ENCODE measurements at regions not wholly inside any gene's neighbourhood (a gene's known extent, or its start where the extent isn't known, plus 50 kb on each side); places are given as distances from the start of the nearest gene placed in this dataset.

- BruUV-seq (replicated peaks) = no TSS peak
- Mint-ChIP-seq H3K4me1 (ENCODE audit: low read depth, unreplicated experiment) (no peaks in the 10 kb centered on the region), H3K4me3 (ENCODE audit: low read depth, unreplicated experiment) (no peak overlapping the region), H3K9me3 (ENCODE audit: low read depth, unreplicated experiment) (peaks cover 6% of the 10 kb centered on the region), H3K27me3 (ENCODE audit: unreplicated experiment) (peaks cover 25% of the 10 kb centered on the region), H3K27ac (ENCODE audit: unreplicated experiment) (no peak overlapping the region), H3K36me3 (ENCODE audit: insufficient read depth, unreplicated experiment) (no peaks in the 10 kb centered on the region)
- no peak for DNase-seq
- TF ChIP-seq CTCF (IDR thresholded peaks at IDR 0.05; ENCODE audit: unreplicated experiment) = no peak
- CTCF ChIA-PET = no interaction called here
- intact Hi-C loops (cut with micrococcal nuclease; ENCODE audit: unreplicated experiment) = no loop called here
Measured at GRCh38 chr11:130571519-130571918, 123.1 kb downstream of the ADAMTS15 start.

- CTCF ChIA-PET = no interaction called here
- Mint-ChIP-seq H3K4me3 (ENCODE audit: low read depth, unreplicated experiment) (no peak overlapping the region), H3K27me3 (ENCODE audit: unreplicated experiment) (peaks cover 19% of the 10 kb centered on the region), H3K36me3 (ENCODE audit: insufficient read depth, unreplicated experiment) (no peaks in the 10 kb centered on the region), H3K4me1 (ENCODE audit: low read depth, unreplicated experiment) (no peaks in the 10 kb centered on the region), H3K9me3 (ENCODE audit: low read depth, unreplicated experiment) (peaks cover 6% of the 10 kb centered on the region), H3K27ac (ENCODE audit: unreplicated experiment) (no peak overlapping the region)
- no peak for DNase-seq
- no peak for TF ChIP-seq CTCF (IDR thresholded peaks at IDR 0.05; ENCODE audit: unreplicated experiment)
- intact Hi-C loops (cut with micrococcal nuclease; ENCODE audit: unreplicated experiment) = no loop called here
- no TSS peak for BruUV-seq (replicated peaks)
Measured at GRCh38 chr11:130571947-130572584, 123.6 kb downstream of the ADAMTS15 start.

- no peak for DNase-seq
- no TSS peak for BruUV-seq (replicated peaks)
- no peaks in the 10 kb centered on the region for H3K4me1 Mint-ChIP-seq (ENCODE audit: low read depth, unreplicated experiment)
Measured at GRCh38 chr11:130573767-130574166, 125.3 kb downstream of the ADAMTS15 start.

GRCh38 chr11:130574740-130575139 lies 126.3 kb downstream of the ADAMTS15 start:
- Mint-ChIP-seq H3K36me3 (ENCODE audit: insufficient read depth, unreplicated experiment) (no peaks in the 10 kb centered on the region), H3K27ac (ENCODE audit: unreplicated experiment) (no peak overlapping the region), H3K9me3 (ENCODE audit: low read depth, unreplicated experiment) (peaks cover 6% of the 10 kb centered on the region), H3K4me1 (ENCODE audit: low read depth, unreplicated experiment) (peaks cover under 1% of the 10 kb centered on the region), H3K4me3 (ENCODE audit: low read depth, unreplicated experiment) (no peak overlapping the region), H3K27me3 (ENCODE audit: unreplicated experiment) (no peaks in the 10 kb centered on the region)
- BruUV-seq (replicated peaks) = no TSS peak
- DNase-seq = no peak
- intact Hi-C loops (cut with micrococcal nuclease; ENCODE audit: unreplicated experiment) = no loop called here
- CTCF ChIA-PET = interaction anchor here (0.6 kb wide), 1 partner anchor 150 kb away, joined by 4 read pairs; no protein-coding TSS in a partner anchor
- no peak for TF ChIP-seq CTCF (IDR thresholded peaks at IDR 0.05; ENCODE audit: unreplicated experiment)

More at GRCh38 chr11:130573767-130574166, 125.3 kb downstream of the ADAMTS15 start:
- Mint-ChIP-seq H3K27ac (ENCODE audit: unreplicated experiment) (no peak overlapping the region), H3K4me3 (ENCODE audit: low read depth, unreplicated experiment) (no peak overlapping the region), H3K9me3 (ENCODE audit: low read depth, unreplicated experiment) (peaks cover 6% of the 10 kb centered on the region), H3K27me3 (ENCODE audit: unreplicated experiment) (peaks cover 4% of the 10 kb centered on the region), H3K36me3 (ENCODE audit: insufficient read depth, unreplicated experiment) (no peaks in the 10 kb centered on the region)
- intact Hi-C loops (cut with micrococcal nuclease; ENCODE audit: unreplicated experiment) = no loop called here
- TF ChIP-seq CTCF (IDR thresholded peaks at IDR 0.05; ENCODE audit: unreplicated experiment) = no peak
- CTCF ChIA-PET = no interaction called here

Measured in Calu3 (cell line).